Calu3 (cell line): ENCODE measurements at regions not wholly inside any gene's neighbourhood (a gene's known extent, or its start where the extent isn't known, plus 50 kb on each side); places are given as distances from the start of the nearest gene placed in this dataset.

Experiments used
- BruUV-seq: library from RNA; stranded (reverse); fragments of 400-500 nt; replicated peaks from 2 replicates; lab custom pipeline; 2021; lab: Mats Ljungman, UMichigan
- CTCF ChIA-PET: fragments of 300-600 bp; sonication (Branson Sonifier 250); formaldehyde crosslinking; loops from one replicate; lab custom pipeline; 2022; ENCODE audit warnings: antibody characterized with exemption; lab: Charles Lee
- DNase-seq: peaks from one replicate; pipeline ENCODE4 v3.0.0; 2022
- H3K27ac Mint-ChIP-seq: one replicate; pipeline ENCODE4 v1.8.0; 2022; ENCODE audit warnings: mixed read lengths; ENCODE audit not compliant: unreplicated experiment
- H3K27me3 Mint-ChIP-seq: one replicate; pipeline ENCODE4 v1.8.0; 2022; ENCODE audit warnings: mixed read lengths; ENCODE audit not compliant: unreplicated experiment
- H3K36me3 Mint-ChIP-seq: one replicate; pipeline ENCODE4 v1.8.0; 2022; ENCODE audit warnings: mild to moderate bottlenecking, moderate library complexity, mixed read lengths; ENCODE audit not compliant: insufficient read depth, unreplicated experiment
- H3K4me1 Mint-ChIP-seq: one replicate; pipeline ENCODE4 v1.8.0; 2022; ENCODE audit warnings: mild to moderate bottlenecking, low read depth, mixed read lengths; ENCODE audit not compliant: unreplicated experiment
- H3K4me3 Mint-ChIP-seq: one replicate; pipeline ENCODE4 v1.8.0; 2022; ENCODE audit warnings: mild to moderate bottlenecking, low read depth, moderate library complexity, mixed read lengths; ENCODE audit not compliant: unreplicated experiment
- H3K9me3 Mint-ChIP-seq: one replicate; pipeline ENCODE4 v1.8.0; 2022; ENCODE audit warnings: low read depth, mixed read lengths; ENCODE audit not compliant: unreplicated experiment
- CTCF ChIP-seq: fragments of 200-600 bp; IDR thresholded peaks from one replicate; pipeline ENCODE4 v1.8.0; 2022; ENCODE audit warnings: antibody characterized with exemption; ENCODE audit not compliant: unreplicated experiment
- intact Hi-C: fragments of 100-400 bp; cut with micrococcal nuclease; formaldehyde crosslinking; loops from one replicate; pipeline ENCODE4 v1.10.0; 2022; ENCODE audit not compliant: unreplicated experiment

- DNase-seq = no peak
- Mint-ChIP-seq H3K4me3 (no peak overlapping the region), H3K9me3 (peaks cover 3% of the 10 kb centered on the region), H3K36me3 (no peaks in the 10 kb centered on the region), H3K27ac (no peak overlapping the region), H3K27me3 (no peaks in the 10 kb centered on the region), H3K4me1 (no peaks in the 10 kb centered on the region)
- intact Hi-C loops = no loop called here
- BruUV-seq = no TSS peak
- CTCF ChIA-PET = no interaction called here
- no peak for TF ChIP-seq CTCF
These were observed 391.4 kb downstream of the NPIPA8 start for GRCh38 chr16:17945080-17945601.

DNA sequence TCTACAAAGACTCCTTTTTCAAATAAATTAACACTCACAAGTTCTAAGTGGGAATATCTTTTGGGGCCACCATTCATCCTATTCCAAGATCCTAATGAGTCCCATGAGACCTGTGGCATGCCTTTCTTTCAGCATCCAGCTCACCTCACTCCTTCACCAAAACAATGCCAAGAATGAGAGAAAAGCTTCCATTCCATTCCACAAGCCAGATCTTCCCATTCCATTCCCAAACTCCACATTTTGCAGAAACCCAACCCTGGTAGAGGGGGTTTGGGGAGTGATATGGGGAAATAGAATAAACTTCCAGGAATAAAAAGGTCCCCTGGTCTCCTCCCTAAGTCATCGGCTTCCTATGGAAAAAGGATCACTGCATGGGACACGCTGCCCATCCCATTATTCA, 392.2 kb downstream of the NPIPA8 start:
- intact Hi-C loops = no loop called here
- Mint-ChIP-seq H3K4me3 (no peak overlapping the region), H3K9me3 (peaks cover 3% of the 10 kb centered on the region), H3K27me3 (no peaks in the 10 kb centered on the region), H3K36me3 (no peaks in the 10 kb centered on the region), H3K4me1 (no peaks in the 10 kb centered on the region), H3K27ac (no peak overlapping the region)
- CTCF ChIA-PET = no interaction called here
- no TSS peak for BruUV-seq
- TF ChIP-seq CTCF = no peak
- DNase-seq = no peak

DNA sequence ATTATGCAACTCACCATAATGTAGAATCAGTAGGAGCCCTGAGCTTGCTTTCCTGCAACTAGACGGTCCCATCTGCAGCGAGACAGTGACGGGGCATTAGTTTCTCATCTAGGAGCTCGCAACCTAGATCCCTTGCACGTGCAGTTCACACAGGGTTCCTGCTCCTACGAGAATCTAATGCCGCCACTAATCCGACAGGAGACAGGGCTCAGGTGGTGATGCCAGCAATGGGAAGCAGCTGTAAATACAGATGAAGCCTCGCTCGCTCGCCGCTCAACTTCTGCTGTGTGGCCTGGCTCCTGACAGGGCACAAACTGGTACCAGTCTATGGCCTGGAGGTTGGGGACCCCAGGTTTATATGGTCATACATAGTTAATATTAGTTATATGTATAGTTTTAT, 394.5 kb downstream of the NPIPA8 start:
- BruUV-seq = no TSS peak
- CTCF ChIA-PET = no interaction called here
- no peak for DNase-seq
- intact Hi-C loops = no loop called here
- H3K27ac Mint-ChIP-seq = no peak overlapping the region
- TF ChIP-seq CTCF = no peak
- H3K4me1 Mint-ChIP-seq = no peaks in the 10 kb centered on the region
- H3K27me3 Mint-ChIP-seq = no peaks in the 10 kb centered on the region
- no peaks in the 10 kb centered on the region for H3K36me3 Mint-ChIP-seq
- H3K4me3 Mint-ChIP-seq = no peak overlapping the region
- H3K9me3 Mint-ChIP-seq = peaks cover 3% of the 10 kb centered on the region

- intact Hi-C loops = no loop called here
- CTCF ChIA-PET = interaction anchor here (0.6 kb wide), 1 partner anchor 174 kb away, joined by 4 read pairs; no protein-coding TSS in a partner anchor
- H3K36me3 Mint-ChIP-seq = no peaks in the 10 kb centered on the region
These were observed 395.8 kb downstream of the NPIPA8 start for GRCh38 chr16:17940584-17941364.

More at GRCh38 chr16:17940584-17941364, 395.8 kb downstream of the NPIPA8 start:
- BruUV-seq = no TSS peak
- no peaks in the 10 kb centered on the region for H3K4me1 Mint-ChIP-seq
- no peak for DNase-seq
- TF ChIP-seq CTCF = no peak
- H3K27me3 Mint-ChIP-seq = no peaks in the 10 kb centered on the region
- no peak overlapping the region for H3K27ac Mint-ChIP-seq
- H3K9me3 Mint-ChIP-seq = peaks cover 3% of the 10 kb centered on the region
- H3K4me3 Mint-ChIP-seq = no peak overlapping the region
